IMR-90 (cell line): ENCODE measurements at regions not wholly inside any gene's neighbourhood (a gene's known extent, or its start where the extent isn't known, plus 50 kb on each side); places are given as distances from the start of the nearest gene placed in this dataset.

Source experiments
- ATAC-seq: fragments of 200-7000 bp; cut with Tn5 transposase; 2 replicates; pipeline ENCODE4 v1.9.1; 2020; ENCODE audit warnings: low read depth, mild to moderate bottlenecking, moderate library complexity
- BruUV-seq: library from RNA; stranded (reverse); fragments of 400-500 nt; replicated peaks from 2 replicates; lab custom pipeline; 2021; lab: Mats Ljungman, UMichigan
- CTCF ChIA-PET: fragments of 300-600 bp; formaldehyde crosslinking; extraction: SDS; loops from one replicate; lab custom pipeline; 2021; ENCODE audit warnings: antibody characterized with exemption; lab: Yijun Ruan, JAX
- POLR2A ChIA-PET: fragments of 300-600 bp; sonication (Branson Sonifier 250); formaldehyde crosslinking; loops from one replicate; lab custom pipeline; 2022; ENCODE audit warnings: antibody characterized with exemption; ENCODE audit not compliant: unreplicated experiment; lab: Charles Lee
- DNase-seq: peaks from one replicate; pipeline ENCODE4 v3.0.0; 2013
- H2AFZ ChIP-seq: replicated peaks from 2 replicates; pipeline ENCODE3; 2013; ENCODE audit warnings: low read length, mild to moderate bottlenecking; ENCODE audit not compliant: poor library complexity
- H2AK5ac ChIP-seq: 2 replicates; pipeline ENCODE4 v1.6.1; 2013; ENCODE audit warnings: low read depth, low read length, inconsistent platforms
- H2AK9ac ChIP-seq: replicated peaks from 2 replicates; pipeline ENCODE3; 2013; ENCODE audit warnings: mild to moderate bottlenecking, low read depth, low read length, moderate library complexity; ENCODE audit not compliant: poor library complexity
- H2BK120ac ChIP-seq: 2 replicates; pipeline ENCODE4 v1.6.1; 2013; ENCODE audit warnings: low read depth, low read length, inconsistent platforms
- H2BK15ac ChIP-seq: 3 replicates; pipeline ENCODE4 v1.6.1; 2013; ENCODE audit warnings: low read depth, low read length, inconsistent platforms
- H2BK20ac ChIP-seq: 2 replicates; pipeline ENCODE4 v1.6.1; 2013; ENCODE audit warnings: low read depth, mild to moderate bottlenecking, inconsistent platforms, low read length, moderate library complexity
- H2BK5ac ChIP-seq: 2 replicates; pipeline ENCODE4 v1.6.1; 2013; ENCODE audit warnings: mild to moderate bottlenecking, low read depth, low read length, inconsistent platforms; ENCODE audit not compliant: poor library complexity, severe bottlenecking
- H3K14ac ChIP-seq: replicated peaks from 2 replicates; pipeline ENCODE4 v1.6.1; 2013; ENCODE audit warnings: low read depth, low read length, inconsistent platforms
- H3K18ac ChIP-seq: 2 replicates; pipeline ENCODE4 v1.6.1; 2013; ENCODE audit warnings: low read depth, low read length, control low read depth
- H3K23ac ChIP-seq: 2 replicates; pipeline ENCODE4 v1.6.1; 2013; ENCODE audit warnings: low read depth, low read length, inconsistent platforms
- H3K27ac ChIP-seq: 2 replicates; pipeline ENCODE4 v1.5.1; 2013; ENCODE audit warnings: mild to moderate bottlenecking, control low read depth, low read length; ENCODE audit not compliant: insufficient read depth
- H3K27me3 ChIP-seq: 2 replicates; pipeline ENCODE4 v1.6.1; 2013; ENCODE audit warnings: low read length; ENCODE audit not compliant: control insufficient read depth, insufficient read depth
- H3K36me3 ChIP-seq: 2 replicates; pipeline ENCODE4 v1.6.1; 2013; ENCODE audit warnings: low read length, mixed read lengths; ENCODE audit not compliant: control insufficient read depth, insufficient read depth
- H3K4ac ChIP-seq: 2 replicates; pipeline ENCODE4 v1.6.1; 2013; ENCODE audit warnings: low read depth, low read length, inconsistent platforms
- H3K4me1 ChIP-seq: 2 replicates; pipeline ENCODE4 v1.6.1; 2013; ENCODE audit warnings: low read length, mixed read lengths; ENCODE audit not compliant: control insufficient read depth, insufficient read depth
- H3K4me2 ChIP-seq: 2 replicates; pipeline ENCODE4 v1.6.1; 2013; ENCODE audit warnings: low read depth, mild to moderate bottlenecking, control low read depth, low read length, moderate library complexity
- H3K4me3 ChIP-seq: 2 replicates; pipeline ENCODE4 v1.5.1; 2013; ENCODE audit warnings: low read depth, mild to moderate bottlenecking, control low read depth, low read length, moderate library complexity; ENCODE audit not compliant: insufficient read depth
- H3K56ac ChIP-seq: 2 replicates; pipeline ENCODE4 v1.6.1; 2013; ENCODE audit warnings: low read length, inconsistent platforms; ENCODE audit not compliant: insufficient read depth; ENCODE audit errors: extremely low read depth
- H3K79me1 ChIP-seq, 2 experiments: 2 replicates each; pipeline ENCODE4 v1.6.1; 2013; ENCODE audit warnings: low read length in 2 of 2, inconsistent platforms in 1 of 2, low read depth in 1 of 2
- H3K9ac ChIP-seq: 2 replicates; pipeline ENCODE4 v1.6.1; 2013; ENCODE audit warnings: low read depth, low read length, control low read depth
- H3K9me1 ChIP-seq: 2 replicates; pipeline ENCODE4 v1.6.1; 2013; ENCODE audit warnings: low read length, inconsistent platforms; ENCODE audit not compliant: insufficient read depth
- H3K9me3 ChIP-seq: 2 replicates; pipeline ENCODE4 v1.6.1; 2013; ENCODE audit warnings: low read length; ENCODE audit not compliant: control insufficient read depth, insufficient read depth
- H4K20me1 ChIP-seq: 2 replicates; pipeline ENCODE4 v1.6.1; 2013; ENCODE audit warnings: low read length, inconsistent platforms; ENCODE audit not compliant: insufficient read depth
- H4K5ac ChIP-seq: 2 replicates; pipeline ENCODE4 v1.6.1; 2013; ENCODE audit warnings: mild to moderate bottlenecking, low read depth, low read length, control low read depth
- H4K8ac ChIP-seq, 2 experiments: 2 replicates each; pipeline ENCODE4 v1.6.1; 2013; ENCODE audit warnings: low read depth in 2 of 2, low read length in 2 of 2, control low read depth in 1 of 2, inconsistent platforms in 1 of 2
- H4K91ac ChIP-seq: 2 replicates; pipeline ENCODE4 v1.6.1; 2013; ENCODE audit warnings: low read depth, low read length, inconsistent platforms; ENCODE audit not compliant: insufficient read depth
- CTCF ChIP-seq: conservative IDR thresholded peaks from 2 replicates; pipeline ENCODE4 v1.5.1; 2012; ENCODE audit warnings: mild to moderate bottlenecking, low read depth, low read length, improper control_type of control experiment
- NFE2L2 ChIP-seq: fragments of 150-350 bp; IDR thresholded peaks from 2 replicates; pipeline ENCODE4 v1.6.1; 2016; ENCODE audit warnings: low read depth, mild to moderate bottlenecking, low read length
- RAD21 ChIP-seq: IDR thresholded peaks from 2 replicates; pipeline ENCODE4 v1.6.1; 2012; ENCODE audit warnings: low read length, improper control_type of control experiment
- SMC3 ChIP-seq: fragments of 150-350 bp; IDR thresholded peaks from 2 replicates; pipeline ENCODE4 v1.6.1; 2016; ENCODE audit warnings: low read depth, mild to moderate bottlenecking, antibody characterized with exemption, low read length, moderate library complexity
- WGBS, 2 experiments: methylation state at CpG; one replicate each; pipeline versions ENCODE4 v1.1.5 to v1.1.7; 2013; ENCODE audit warnings: missing lambda C conversion rate in 2 of 2; ENCODE audit not compliant: insufficient read length in 1 of 2; ENCODE audit errors: extremely low coverage in 2 of 2; 5-methylcytosine and 5-hydroxymethylcytosine counted together
- dilution Hi-C: fragments of 300-500 bp; cut with HindIII; formaldehyde crosslinking; loops from one replicate; pipeline ENCODE4 v1.14.3; 2018; ENCODE audit warnings: low sequenced_read_pairs; ENCODE audit not compliant: unreplicated experiment
- in situ Hi-C: fragments of 300-500 bp; cut with MboI; formaldehyde crosslinking; loops from 3 replicates; pipeline ENCODE4 v1.14.3; 2019; ENCODE audit warnings: low sequenced_read_pairs, inconsistent platforms, mixed read lengths
- intact Hi-C: fragments of 100-400 bp; cut with micrococcal nuclease; formaldehyde crosslinking; loops from 2 replicates; pipeline ENCODE4 v1.10.0; 2022

- Histone ChIP-seq H2BK120ac (no peak overlapping the region), H2AK5ac (no peak overlapping the region), H2BK5ac (no peak overlapping the region), H2BK15ac (no peak overlapping the region), H4K91ac (no peak overlapping the region), H3K27ac (no peak overlapping the region), H2AFZ (peak overlapping the region; percentile 1), H3K79me1 (no peaks in the 10 kb centered on the region), H2BK20ac (no peak overlapping the region), H3K9me1 (no peaks in the 10 kb centered on the region), H3K14ac (no peak overlapping the region), H3K27me3 (peaks cover 9% of the 10 kb centered on the region), H3K4ac (no peak overlapping the region), H3K4me1 (no peaks in the 10 kb centered on the region), H4K20me1 (no peaks in the 10 kb centered on the region), H4K5ac (no peak overlapping the region), H3K4me3 (no peak overlapping the region), H3K36me3 (no peaks in the 10 kb centered on the region), H3K4me2 (no peak overlapping the region), H3K9me3 (no peaks in the 10 kb centered on the region), H3K56ac (no peak overlapping the region), H4K8ac (no peak overlapping the region), H3K9ac (no peak overlapping the region), H3K23ac (no peak overlapping the region), H3K18ac (no peak overlapping the region), H2AK9ac (no peak overlapping the region)
- TF ChIP-seq CTCF: peak; percentile 86
- TF ChIP-seq NFE2L2: no peak
- TF ChIP-seq RAD21: peak; percentile 84
- peak; percentile 81 for TF ChIP-seq SMC3
- DNase-seq: peak; percentile 55
- in situ Hi-C loops (loop anchor here (10.0 kb wide), 1 partner anchor 293 kb away; no protein-coding TSS in a partner anchor), intact Hi-C loops (loop anchor here (2.0 to 10.0 kb wide), 5 partner anchors 155 to 833 kb away; partner anchors contain the start of gene JMY), dilution Hi-C loops (no loop called here)
- no CpG with 5 or more reads among the region's 9 CpGs for WGBS, 2 experiments
- no TSS peak for BruUV-seq
- ATAC-seq: peak; percentile 75
- CTCF ChIA-PET: interaction anchor here (0.5 to 1.7 kb wide), 8 partner anchors 24 to 837 kb away, joined by 3 to 5 read pairs (median 3); no protein-coding TSS in a partner anchor
- POLR2A ChIA-PET: no interaction called here
Measured at GRCh38 chr5:79857714-79858409, 133.2 kb downstream of the MTX3 start.
